GM21390 (cell line): ENCODE measurements at regions not wholly inside any gene's neighbourhood (a gene's known extent, or its start where the extent isn't known, plus 50 kb on each side); places are given as distances from the start of the nearest gene placed in this dataset.

Experiments used
- ATAC-seq: cut with Tn5 transposase; IDR thresholded peaks from one replicate; pipeline ENCODE4 v1.9.1; 2021; ENCODE audit not compliant: unreplicated experiment

- ATAC-seq, result no peak
Measured at GRCh38 chr2:195413944-195414343, 243.1 kb upstream of the SLC39A10 start.

DNA sequence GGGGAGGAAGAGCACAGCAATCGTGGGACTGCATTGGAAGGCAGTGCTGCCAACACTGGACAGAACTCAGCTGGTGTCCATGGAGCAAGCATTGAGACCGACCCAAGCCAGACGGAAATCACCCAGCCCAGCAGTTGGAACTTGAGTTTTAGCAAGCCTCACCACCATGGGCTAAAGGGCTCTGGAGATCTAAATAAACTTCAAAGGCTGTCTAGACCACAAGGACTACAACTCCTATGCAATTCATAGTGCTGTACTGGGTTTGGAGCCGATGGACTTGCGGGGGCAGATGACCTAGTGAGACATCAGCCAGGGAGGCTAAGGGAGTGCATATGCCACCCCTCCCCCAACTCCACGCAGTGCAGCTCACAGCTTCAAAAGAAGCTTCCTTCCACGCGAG is 243.6 kb upstream of the SLC39A10 start:
- no peak for ATAC-seq

DNA sequence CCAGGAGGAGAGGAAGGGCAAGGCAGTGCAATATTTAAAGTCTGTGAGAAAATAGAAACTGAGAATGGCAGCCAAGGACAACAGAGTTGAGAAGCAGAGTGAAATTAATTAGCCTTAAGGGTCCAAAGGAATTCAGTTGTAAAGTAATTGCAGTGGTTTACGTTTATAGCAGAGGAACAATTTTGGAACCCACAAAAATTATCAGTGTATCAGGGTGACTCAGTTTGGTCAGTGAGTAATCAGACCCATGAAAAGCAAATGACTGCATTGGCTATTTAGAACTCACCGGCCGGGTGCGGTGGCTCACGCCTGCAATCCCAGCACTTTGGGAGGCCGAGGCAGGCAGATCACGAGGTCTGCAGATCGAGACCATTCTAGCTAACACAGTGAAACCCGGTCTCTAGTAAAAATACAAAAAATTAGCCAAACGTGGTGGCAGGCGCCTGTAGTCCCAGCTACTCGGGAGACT is 245.8 kb upstream of the SLC39A10 start:
- no peak for ATAC-seq

GRCh38 chr2:195410074-195410671 is 246.9 kb upstream of the SLC39A10 start:
- ATAC-seq, result peak; percentile 65

GRCh38 chr2:195408811-195409210 is 248.2 kb upstream of the SLC39A10 start:
- no peak for ATAC-seq

- no peak for ATAC-seq
Measured at GRCh38 chr2:195408196-195408595, 248.8 kb upstream of the SLC39A10 start.

DNA sequence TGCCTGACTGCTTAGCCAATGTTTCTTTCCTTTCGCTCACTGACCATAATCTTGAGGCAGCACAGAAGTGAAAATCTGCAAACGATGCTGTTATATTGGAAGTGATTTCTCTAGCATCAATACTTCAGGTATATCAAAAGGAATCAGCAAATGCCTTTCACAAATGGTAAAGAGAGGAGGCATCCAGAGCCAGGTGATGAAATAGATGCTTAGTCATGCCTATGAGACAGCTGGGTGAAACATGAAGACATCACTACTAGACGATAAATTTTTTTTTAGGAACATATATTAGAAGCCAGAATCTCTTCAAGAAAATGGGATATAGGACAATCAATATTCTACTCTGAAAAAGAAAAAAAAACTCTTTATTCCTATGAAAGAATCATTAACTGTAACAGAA is 249.2 kb upstream of the SLC39A10 start:
- ATAC-seq, result no peak

DNA sequence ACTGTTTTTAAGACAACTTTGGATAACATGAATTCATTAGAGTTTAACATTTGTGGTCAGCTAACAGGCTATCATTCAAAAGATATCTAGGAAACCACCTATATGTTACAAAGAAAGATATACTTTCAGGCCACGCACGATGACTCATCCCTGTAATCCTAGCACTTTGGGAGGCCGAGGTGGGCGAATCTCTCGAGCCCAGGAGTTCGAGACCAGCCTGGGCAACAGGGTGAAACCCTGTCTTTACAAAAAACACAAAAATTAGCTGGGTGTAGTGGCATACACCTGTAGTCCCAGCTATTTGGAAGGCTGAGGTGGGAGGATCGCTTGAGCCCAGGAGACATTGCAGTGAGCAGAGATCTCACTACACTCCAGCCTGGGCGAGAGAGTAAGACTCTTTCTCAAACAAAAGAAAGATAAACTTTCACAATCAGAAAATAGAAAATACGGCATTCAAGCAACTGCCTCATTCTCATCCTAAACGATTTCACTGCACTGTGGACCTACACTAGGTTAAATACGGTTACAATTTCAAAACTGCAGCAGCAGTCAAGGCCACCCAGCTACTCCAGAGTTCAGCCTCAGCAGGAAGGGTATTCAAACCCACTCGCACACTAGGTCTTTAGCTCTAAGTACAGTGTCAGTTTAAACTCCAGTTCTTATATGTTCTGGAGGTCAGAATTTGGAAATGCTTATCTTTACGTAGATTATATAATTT is 250.0 kb upstream of the SLC39A10 start:
- no peak for ATAC-seq

DNA sequence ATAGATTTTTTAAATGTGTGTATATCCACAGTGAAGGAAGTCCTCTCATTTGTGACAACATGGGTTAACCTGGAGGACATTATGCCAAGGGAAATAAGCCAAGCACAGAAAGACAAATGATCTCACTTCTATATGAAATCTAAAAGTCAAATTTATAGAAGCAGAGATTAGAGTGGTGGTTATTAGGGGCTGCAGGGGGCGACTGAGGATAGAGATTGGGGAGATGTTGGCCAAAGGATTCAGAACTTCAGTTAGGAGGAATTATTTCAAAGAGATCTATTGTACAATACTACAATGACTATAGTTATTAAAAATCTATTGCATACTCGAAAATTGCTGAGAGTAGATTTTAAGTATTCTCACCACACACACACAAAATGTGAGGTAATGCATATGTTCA is 252.4 kb upstream of the SLC39A10 start:
- ATAC-seq, result no peak

GRCh38 chr2:195396479-195396878 is 260.5 kb upstream of the SLC39A10 start:
- ATAC-seq, result no peak

DNA sequence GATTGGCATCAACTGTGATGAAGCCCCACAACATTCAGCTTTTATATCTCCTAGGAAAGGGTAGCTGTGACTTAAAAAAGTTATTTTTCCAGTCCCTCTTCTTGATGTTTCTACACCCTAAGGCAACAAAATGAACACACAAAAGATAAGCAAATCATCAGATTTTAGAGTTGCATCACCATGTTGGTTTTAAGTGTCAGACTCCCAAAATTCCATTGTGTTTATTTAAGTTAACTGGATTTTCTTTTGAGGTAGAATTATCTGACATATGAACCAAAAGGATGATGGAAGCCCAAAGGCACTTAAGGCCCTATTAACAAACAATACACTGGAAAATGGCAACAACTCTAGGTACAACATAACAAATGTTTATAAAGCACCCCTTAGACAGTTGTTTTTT is 261.7 kb upstream of the SLC39A10 start:
- no peak for ATAC-seq

DNA sequence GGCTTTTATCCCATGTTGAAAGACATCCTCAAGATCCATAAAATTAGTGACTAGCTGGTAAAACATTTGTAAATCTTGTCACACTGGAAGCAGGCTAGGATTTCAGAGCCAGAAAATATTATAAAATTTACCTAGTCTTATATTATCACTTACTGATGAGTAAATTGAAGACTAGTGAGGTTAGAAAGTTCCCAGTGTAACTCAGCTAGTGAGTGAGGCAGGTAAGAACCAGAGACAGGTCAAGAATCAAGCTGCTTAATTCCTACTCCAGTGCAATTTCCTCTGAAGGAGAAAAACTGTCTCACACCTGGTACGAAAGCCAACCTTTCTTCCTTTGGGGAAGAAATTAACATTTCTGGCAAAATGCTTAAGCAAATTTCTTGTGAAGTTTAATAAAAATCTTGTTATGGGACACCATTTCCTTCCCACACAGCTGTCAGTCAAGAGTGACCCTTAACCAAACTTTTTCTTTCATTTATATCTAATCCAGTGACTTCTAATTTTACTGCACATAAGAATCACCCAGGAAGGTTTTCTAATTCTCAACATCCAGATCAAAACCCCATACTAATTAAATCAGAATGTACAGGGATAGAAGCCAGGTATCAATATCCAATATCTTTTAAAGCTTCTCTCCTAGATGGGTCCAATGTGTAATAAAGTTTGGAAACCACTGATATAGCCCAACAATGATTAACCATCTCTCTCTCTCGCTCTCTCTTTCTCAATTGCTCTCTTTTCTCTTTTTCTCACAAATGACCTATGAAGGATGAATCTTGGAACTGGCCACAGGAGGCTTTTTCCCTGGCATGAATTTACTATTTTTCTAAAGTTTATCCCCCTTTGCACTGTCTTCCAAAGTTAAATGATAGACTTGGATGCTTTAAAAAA is 264.3 kb upstream of the SLC39A10 start:
- ATAC-seq, result no peak

GRCh38 chr2:195390686-195391321 is 266.2 kb upstream of the SLC39A10 start:
- ATAC-seq, result no peak

DNA sequence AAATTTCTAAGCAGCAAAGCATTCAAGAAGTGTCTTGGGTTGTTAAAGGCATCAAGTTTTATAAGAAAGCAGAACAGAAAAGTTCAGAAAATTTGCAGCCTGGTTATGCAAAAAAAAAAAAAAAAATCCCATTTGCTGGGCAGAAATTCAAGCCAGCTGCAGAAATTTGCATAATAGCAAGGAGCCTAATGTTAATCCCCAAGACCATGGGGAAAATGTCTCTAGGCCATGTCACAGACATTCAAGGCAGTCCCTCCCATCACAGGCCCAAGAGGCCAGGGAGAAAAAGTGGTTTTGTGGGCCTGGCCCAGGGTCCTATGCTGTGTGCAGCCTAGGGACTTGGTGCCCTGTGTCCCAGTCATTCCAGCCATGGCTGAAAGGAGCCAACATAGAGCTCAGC is 269.0 kb upstream of the SLC39A10 start:
- ATAC-seq, result no peak

GRCh38 chr2:195382186-195382585 is 274.8 kb upstream of the SLC39A10 start:
- ATAC-seq, result no peak

DNA sequence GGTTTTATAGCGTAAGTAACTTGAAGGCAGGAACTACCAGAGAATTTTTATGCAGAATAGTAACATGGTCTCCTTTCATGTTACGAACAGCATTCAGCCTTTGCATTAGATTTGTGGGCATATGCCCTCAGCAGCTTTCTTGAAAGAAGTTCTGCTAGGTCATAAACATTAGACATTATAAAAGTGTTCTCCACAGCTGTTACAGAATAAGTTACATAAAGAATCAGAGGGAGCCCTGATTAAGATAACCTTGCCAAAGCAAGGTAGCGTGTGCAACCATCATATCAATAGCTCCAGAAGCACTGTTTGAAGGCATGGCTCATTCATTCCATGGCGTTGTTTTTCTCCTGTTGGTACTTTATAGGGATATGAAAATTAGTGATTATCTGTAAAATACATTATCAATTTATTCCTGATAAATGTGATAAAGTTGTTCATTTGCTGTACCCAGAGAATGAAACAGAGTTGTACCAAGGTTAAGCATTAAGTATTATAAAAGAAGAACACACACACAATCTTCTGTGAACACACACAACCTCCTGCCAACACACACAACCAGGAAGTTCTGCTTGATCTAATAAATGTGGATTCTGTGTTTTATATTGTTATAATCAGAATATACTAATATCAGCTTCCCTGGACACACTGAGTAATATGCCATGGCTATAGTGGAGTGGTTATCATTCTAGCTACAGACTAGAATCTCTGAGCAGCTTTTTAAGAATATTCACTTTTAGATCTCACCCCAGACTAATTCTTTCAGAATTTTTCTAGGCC is 286.7 kb upstream of the SLC39A10 start:
- no peak for ATAC-seq

DNA sequence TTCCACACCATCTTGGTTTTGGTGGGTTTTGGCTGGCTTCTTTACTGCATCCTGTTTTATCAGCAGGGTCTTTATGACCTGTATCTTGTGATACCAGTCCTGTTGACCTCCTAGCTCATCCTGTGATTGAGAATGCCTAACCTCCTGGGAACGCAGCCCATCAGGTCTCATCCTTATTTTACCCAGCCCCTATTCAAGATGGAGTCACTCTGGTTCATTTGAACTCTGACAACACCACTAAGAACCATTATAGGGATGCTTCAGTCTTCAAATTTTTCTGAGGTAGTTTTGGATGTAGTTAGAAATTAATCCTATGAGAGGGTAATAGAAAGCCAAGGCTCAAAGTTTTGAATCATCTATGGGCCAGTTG is 287.8 kb upstream of the SLC39A10 start:
- no peak for ATAC-seq

DNA sequence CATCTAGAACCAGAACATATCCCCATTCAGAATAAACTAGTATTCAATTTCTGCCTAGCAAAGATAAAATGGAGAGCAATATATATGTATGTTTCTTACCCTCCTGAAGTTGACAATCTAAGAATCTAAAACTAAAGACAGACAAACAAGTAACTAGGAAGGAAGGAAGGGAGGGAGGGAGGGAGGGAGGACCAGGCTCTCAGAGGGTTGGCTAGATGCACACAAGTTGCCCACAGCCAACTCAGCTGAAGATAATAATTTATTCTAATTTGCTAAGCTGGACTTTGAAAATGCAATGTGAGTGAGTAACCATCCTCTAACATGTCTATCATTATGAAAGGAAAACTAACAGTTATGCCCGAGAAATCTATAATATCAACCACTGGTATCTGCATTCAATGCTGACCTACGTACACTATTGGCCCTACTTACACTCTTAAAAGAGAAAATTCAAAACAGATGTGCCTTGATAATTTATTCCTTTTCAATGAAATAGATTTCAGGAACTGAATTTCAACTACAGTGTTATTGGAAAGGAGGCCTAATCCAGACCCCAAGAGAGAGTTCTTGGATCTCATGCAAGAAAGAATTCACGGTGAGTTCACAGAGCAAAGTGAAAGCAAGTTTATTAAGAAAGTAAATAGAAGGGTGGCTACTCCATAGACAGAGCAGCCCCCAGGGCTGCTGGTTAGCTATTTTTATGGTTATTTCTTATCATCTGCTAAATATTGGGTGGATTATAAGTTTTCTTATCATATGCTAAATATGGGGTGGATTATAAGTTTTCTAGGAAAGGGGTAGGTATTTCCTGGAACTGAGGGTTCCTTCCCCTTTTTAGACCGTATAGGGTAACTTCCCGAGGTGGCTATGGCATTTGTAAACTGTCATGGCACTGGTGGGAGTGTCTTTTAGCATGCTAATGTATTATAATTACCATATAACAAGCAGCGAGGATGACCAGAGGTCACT is 288.5 kb upstream of the SLC39A10 start:
- no peak for ATAC-seq

GRCh38 chr2:195367809-195368208 is 289.2 kb upstream of the SLC39A10 start:
- no peak for ATAC-seq
